H1 (cell line): ENCODE measurements at regions not wholly inside any gene's neighbourhood (a gene's known extent, or its start where the extent isn't known, plus 50 kb on each side); places are given as distances from the start of the nearest gene placed in this dataset.
"Not testable (repeated sequence)": the region's sequence is repeated elsewhere in the genome, so short reads cannot be mapped to it uniquely, and the experiment has no call there.

Source experiments
- CTCF ChIA-PET: fragments of 300-600 bp; sonication (Branson Sonifier 250); formaldehyde crosslinking; loops from one replicate; lab custom pipeline; 2021; ENCODE audit not compliant: partially characterized antibody; lab: Charles Lee
- POLR2A ChIA-PET: fragments of 300-600 bp; sonication (Branson Sonifier 250); formaldehyde crosslinking; loops from one replicate; lab custom pipeline; 2021; ENCODE audit warnings: inconsistent platforms; ENCODE audit not compliant: partially characterized antibody; lab: Charles Lee
- DNase-seq, 2 experiments: peaks; one replicate each; pipeline versions ENCODE4 v3.0.0 to v3.0.0-alpha.2; 2010 to 2022; ENCODE audit warnings: low spot score in 2 of 2, low read depth in 1 of 2, mixed read lengths in 1 of 2
- FAIRE-seq: peaks from 2 replicates; lab custom pipeline; 2011; peaks lifted over from hg19 to GRCh38; lab: Jason Lieb, UNC
- H2AFZ ChIP-seq: 2 replicates; pipeline ENCODE4 v1.8.1; 2012; ENCODE audit warnings: low read length, inconsistent platforms
- H2AK5ac ChIP-seq: 2 replicates; pipeline ENCODE4 v1.6.1; 2013; ENCODE audit warnings: low read depth, low read length
- H2BK120ac ChIP-seq: replicated peaks from 2 replicates; pipeline ENCODE3; 2013; ENCODE audit warnings: low read depth, low read length, inconsistent platforms
- H2BK12ac ChIP-seq: 2 replicates; pipeline ENCODE4 v1.6.1; 2013; ENCODE audit warnings: low read depth, low read length
- H2BK15ac ChIP-seq: 2 replicates; pipeline ENCODE4 v1.6.1; 2013; ENCODE audit warnings: low read length
- H2BK20ac ChIP-seq: 2 replicates; pipeline ENCODE4 v1.6.1; 2013; ENCODE audit warnings: low read length
- H2BK5ac ChIP-seq: 2 replicates; pipeline ENCODE4 v1.6.1; 2013; ENCODE audit warnings: low read depth, low read length
- H3K14ac ChIP-seq: 2 replicates; pipeline ENCODE4 v1.6.1; 2013; ENCODE audit warnings: inconsistent platforms; ENCODE audit not compliant: insufficient read length
- H3K18ac ChIP-seq: 2 replicates; pipeline ENCODE4 v1.6.1; 2013; ENCODE audit warnings: low read length; ENCODE audit errors: extremely low read depth
- H3K23ac ChIP-seq: 2 replicates; pipeline ENCODE4 v1.6.1; 2013; ENCODE audit warnings: inconsistent platforms; ENCODE audit not compliant: insufficient read length
- H3K23me2 ChIP-seq: 2 replicates; pipeline ENCODE4 v1.6.1; 2013; ENCODE audit warnings: low read depth, low read length
- H3K27ac ChIP-seq: 2 replicates; pipeline ENCODE4 v1.6.1; 2011; ENCODE audit warnings: low read depth, low read length, inconsistent platforms
- H3K27me3 ChIP-seq, 4 experiments: replicated peaks in 1 of 4; 1 replicate in 1 of 4; 2 replicates in 3 of 4; pipeline versions ENCODE4 v1.6.1 to v1.8.1; 2011 to 2013; ENCODE audit warnings: low read length in 3 of 4, mild to moderate bottlenecking in 3 of 4, inconsistent platforms in 2 of 4, mixed read lengths in 2 of 4, moderate library complexity in 1 of 4; ENCODE audit not compliant: control insufficient read depth in 3 of 4, insufficient read depth in 3 of 4; ENCODE audit errors: extremely low read depth in 1 of 4
- H3K36me3 ChIP-seq, 4 experiments: 2 replicates each; pipeline versions ENCODE4 v1.6.1 to v1.8.1; 2011 to 2013; ENCODE audit warnings: mild to moderate bottlenecking in 4 of 4, low read length in 3 of 4, moderate library complexity in 2 of 4, control low read depth in 1 of 4, inconsistent platforms in 1 of 4; ENCODE audit not compliant: insufficient read depth in 4 of 4, control insufficient read depth in 2 of 4
- H3K4ac ChIP-seq: replicated peaks from 2 replicates; pipeline ENCODE3; 2013; ENCODE audit warnings: low read length, low read depth, mixed read lengths, inconsistent platforms; ENCODE audit not compliant: insufficient read length
- H3K4me1 ChIP-seq, 4 experiments: replicated peaks in 1 of 4; 1 replicate in 1 of 4; 2 replicates in 3 of 4; pipeline versions ENCODE4 v1.6.1 to v1.8.1; 2011 to 2013; ENCODE audit warnings: low read length in 3 of 4, inconsistent platforms in 2 of 4, mixed read lengths in 1 of 4; ENCODE audit not compliant: insufficient read depth in 4 of 4, control insufficient read depth in 3 of 4
- H3K4me2 ChIP-seq, 2 experiments: 2 replicates each; pipeline versions ENCODE4 v1.6.1 to v1.8.1; 2011 to 2013; ENCODE audit warnings: low read depth in 2 of 2, low read length in 2 of 2, control low read depth in 1 of 2, inconsistent platforms in 1 of 2, mild to moderate bottlenecking in 1 of 2; ENCODE audit not compliant: insufficient read depth in 1 of 2
- H3K4me3 ChIP-seq, 4 experiments: fragments of 200-600, 300-600 bp in 1 of 4; sonication (generic), shearing (Covaris generic), sonication (Bioruptor Twin) in 1 of 4; 2 replicates each; pipeline versions ENCODE4 v1.5.1 to v1.8.1; 2011 to 2016; ENCODE audit warnings: low read length in 4 of 4, low read depth in 3 of 4, control low read depth in 2 of 4, inconsistent platforms in 2 of 4, mild to moderate bottlenecking in 2 of 4, mixed read lengths in 1 of 4, moderate library complexity in 1 of 4; ENCODE audit not compliant: insufficient read depth in 2 of 4; ENCODE audit errors: extremely low read depth in 1 of 4
- H3K56ac ChIP-seq: replicated peaks from 2 replicates; pipeline ENCODE3; 2013; ENCODE audit warnings: low read depth, mild to moderate bottlenecking, mixed read lengths, low read length, inconsistent platforms; ENCODE audit not compliant: insufficient read length
- H3K79me1 ChIP-seq: 2 replicates; pipeline ENCODE4 v1.6.1; 2013; ENCODE audit warnings: low read depth, low read length, control low read depth
- H3K79me2 ChIP-seq, 2 experiments: 2 replicates each; pipeline versions ENCODE4 v1.6.1 to v1.8.1; 2012 to 2013; ENCODE audit warnings: low read length in 2 of 2, mild to moderate bottlenecking in 2 of 2, inconsistent platforms in 1 of 2; ENCODE audit not compliant: insufficient read depth in 2 of 2, control insufficient read depth in 1 of 2
- H3K9ac ChIP-seq, 4 experiments: replicated peaks in 1 of 4; 1 replicate in 1 of 4; 2 replicates in 3 of 4; pipeline versions ENCODE4 v1.6.1 to v1.8.1; 2011 to 2013; ENCODE audit warnings: low read depth in 3 of 4, low read length in 3 of 4, control low read depth in 2 of 4, mild to moderate bottlenecking in 2 of 4, moderate library complexity in 2 of 4, inconsistent platforms in 1 of 4; ENCODE audit errors: extremely low read depth in 1 of 4
- H3K9me3 ChIP-seq, 2 experiments: 2 replicates each; pipeline versions ENCODE4 v1.6.1 to v1.8.1; 2012 to 2013; ENCODE audit warnings: mild to moderate bottlenecking in 2 of 2, moderate library complexity in 2 of 2, control low read depth in 1 of 2, inconsistent platforms in 1 of 2, low read depth in 1 of 2, low read length in 1 of 2, mixed read lengths in 1 of 2; ENCODE audit not compliant: insufficient read depth in 2 of 2
- H4K20me1 ChIP-seq, 2 experiments: replicated peaks in 1 of 2; 2 replicates each; pipeline versions ENCODE3 to v1.8.1; 2011 to 2013; ENCODE audit warnings: inconsistent platforms in 2 of 2, low read length in 2 of 2, mild to moderate bottlenecking in 1 of 2; ENCODE audit not compliant: insufficient read depth in 2 of 2, control insufficient read depth in 1 of 2
- H4K5ac ChIP-seq: 2 replicates; pipeline ENCODE4 v1.6.1; 2013; ENCODE audit warnings: low read length, low read depth, mixed read lengths, inconsistent platforms; ENCODE audit not compliant: insufficient read length
- H4K8ac ChIP-seq: 2 replicates; pipeline ENCODE4 v1.8.0; 2013; ENCODE audit warnings: mild to moderate bottlenecking, moderate library complexity, low read length, inconsistent platforms; ENCODE audit not compliant: insufficient read depth; ENCODE audit errors: extremely low read depth
- H4K91ac ChIP-seq: replicated peaks from 2 replicates; pipeline ENCODE3; 2013; ENCODE audit warnings: low read length, mixed read lengths, inconsistent platforms; ENCODE audit not compliant: insufficient read length
- WGBS, 2 experiments: shearing (Covaris generic) in 1 of 2; methylation state at CpG; one replicate each; pipeline versions ENCODE4 v1.1.6 to v1.1.7; 2013 to 2015; ENCODE audit warnings: low lambda C conversion rate in 2 of 2, mixed read lengths in 2 of 2, inconsistent platforms in 1 of 2, low coverage in 1 of 2, missing lambda C conversion rate in 1 of 2; ENCODE audit not compliant: insufficient replicate concordance in 2 of 2, insufficient coverage in 1 of 2, insufficient read length in 1 of 2; ENCODE audit errors: extremely low coverage in 1 of 2, missing lambda C conversion rate in 1 of 2; 5-methylcytosine and 5-hydroxymethylcytosine counted together

DNA sequence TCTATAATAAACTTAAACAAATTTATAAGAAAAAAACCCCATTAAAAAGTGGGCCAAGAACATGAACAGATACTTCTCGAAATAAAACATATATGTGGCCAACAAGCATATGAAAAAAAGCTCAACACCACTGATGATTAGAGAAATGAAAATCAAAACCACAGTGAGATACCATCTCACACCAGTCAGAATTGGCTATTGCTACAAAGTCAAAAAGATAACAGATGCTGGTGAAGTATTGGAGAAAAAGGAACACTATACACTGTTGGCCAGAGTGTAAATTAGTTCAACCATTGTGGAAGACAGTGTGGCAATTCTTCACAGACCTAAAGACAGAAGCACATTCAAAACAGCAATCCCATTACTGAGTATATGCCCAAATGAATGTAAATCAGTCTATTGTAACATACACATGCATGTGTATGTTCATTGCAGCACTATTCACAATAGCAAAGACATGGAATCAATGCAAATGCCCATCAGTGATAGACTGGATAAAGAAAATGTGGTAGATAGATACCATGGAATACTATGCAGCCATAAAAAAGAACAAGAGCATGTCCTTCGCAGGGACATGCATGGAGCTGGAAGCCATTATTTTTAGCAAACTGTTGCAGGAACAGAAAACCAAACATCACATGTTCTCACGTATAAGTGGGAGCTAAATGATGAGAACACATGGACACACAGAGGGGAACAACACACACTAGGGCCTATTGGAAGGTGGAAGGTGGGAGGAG lies 313.4 kb downstream of the GATA3 start:
- FAIRE-seq, H4K5ac ChIP-seq: not testable (repeated sequence)
- CTCF ChIA-PET: interaction anchor here (1.3 kb wide), 1 partner anchor 12 kb away, joined by 3 read pairs; no protein-coding TSS in a partner anchor

More for the DNA sequence above, 313.4 kb downstream of the GATA3 start:
- H3K36me3 ChIP-seq, H3K9ac ChIP-seq, H2AFZ ChIP-seq, H4K20me1 ChIP-seq, H3K79me2 ChIP-seq, H3K9me3 ChIP-seq, H3K56ac ChIP-seq, H2BK12ac ChIP-seq, H4K8ac ChIP-seq, H3K27me3 ChIP-seq, H2AK5ac ChIP-seq, H3K4ac ChIP-seq, H3K79me1 ChIP-seq, H2BK20ac ChIP-seq, H3K14ac ChIP-seq, H3K18ac ChIP-seq, H2BK120ac ChIP-seq, H2BK5ac ChIP-seq, H3K4me3 ChIP-seq, H3K27ac ChIP-seq, H3K4me1 ChIP-seq, H4K91ac ChIP-seq, H3K4me2 ChIP-seq, H3K23me2 ChIP-seq, DNase-seq, H3K23ac ChIP-seq, H2BK15ac ChIP-seq: not testable (repeated sequence)
- POLR2A ChIA-PET: interaction anchor here (1.1 kb wide), 1 partner anchor 13 kb away, joined by 3 read pairs; no protein-coding TSS in a partner anchor
- 71% methylated on average over 3 of the region's 3 CpGs; no CpG with 5 or more reads in 1 of the 2 experiments for WGBS, 2 experiments
